Activated CD8-positive, alpha-beta memory T cell treated with anti-CD3 and anti-CD28 coated beads, Interleukin-2, amount 50 U/mL, for 1 hour (primary cell): ENCODE measurements at regions not wholly inside any gene's neighbourhood (a gene's known extent, or its start where the extent isn't known, plus 50 kb on each side); places are given as distances from the start of the nearest gene placed in this dataset.
A peak's percentile ranks its signal among the peaks of the same experiment; 100 is the strongest.

ENCODE experiments used
- DNase-seq: peaks from one replicate; pipeline ENCODE4 v3.0.0-alpha.2; 2020; ENCODE audit errors: extremely low read depth

GRCh38 chr21:28537371-28538079 lies 455.2 kb downstream of the LTN1 start:
- DNase-seq: no peak

GRCh38 chr21:28532446-28532845 lies 460.2 kb downstream of the LTN1 start:
- no peak for DNase-seq

- DNase-seq: no peak
These were observed 469.3 kb downstream of the LTN1 start for GRCh38 chr21:28523367-28523766.

- no peak for DNase-seq
These were observed 470.5 kb downstream of the LTN1 start for GRCh38 chr21:28522014-28522799.

- DNase-seq: no peak
These were observed 474.0 kb downstream of the LTN1 start for GRCh38 chr21:28518630-28519029.

- DNase-seq: peak; percentile 17
These were observed 475.6 kb downstream of the LTN1 start for GRCh38 chr21:28516991-28517592.

GRCh38 chr21:28516021-28516420 lies 476.7 kb downstream of the LTN1 start:
- no peak for DNase-seq

- DNase-seq: no peak
These were observed 479.2 kb downstream of the LTN1 start for GRCh38 chr21:28513428-28513827.

- no peak for DNase-seq
These were observed 483.6 kb downstream of the LTN1 start for GRCh38 chr21:28509031-28509430.

- no peak for DNase-seq
These were observed 484.6 kb downstream of the LTN1 start for GRCh38 chr21:28508126-28508525.

- DNase-seq: no peak
These were observed 496.2 kb downstream of the LTN1 start for GRCh38 chr21:28496517-28496916.

- DNase-seq: no peak
These were observed 500.6 kb downstream of the LTN1 start for GRCh38 chr21:28492127-28492526.

GRCh38 chr21:28489821-28490350 lies 502.8 kb downstream of the LTN1 start:
- no peak for DNase-seq

GRCh38 chr21:28489162-28489561 lies 503.5 kb downstream of the LTN1 start:
- no peak for DNase-seq

- DNase-seq: no peak
These were observed 505.1 kb downstream of the LTN1 start for GRCh38 chr21:28487455-28488070.

- no peak for DNase-seq
These were observed 507.2 kb downstream of the LTN1 start for GRCh38 chr21:28485301-28486022.

GRCh38 chr21:28483301-28484035 lies 509.2 kb downstream of the LTN1 start:
- no peak for DNase-seq

GRCh38 chr21:28482657-28483056 lies 510.0 kb downstream of the LTN1 start:
- DNase-seq: no peak

GRCh38 chr21:28480470-28480869 lies 512.2 kb downstream of the LTN1 start:
- DNase-seq: no peak

- no peak for DNase-seq
These were observed 519.0 kb downstream of the LTN1 start for GRCh38 chr21:28473530-28474220.
